Fibroblast of lung (primary cell): ENCODE measurements at regions not wholly inside any gene's neighbourhood (a gene's known extent, or its start where the extent isn't known, plus 50 kb on each side); places are given as distances from the start of the nearest gene placed in this dataset.

Experiments used
- DNase-seq, 2 donors: peaks; one replicate each; pipeline versions ENCODE4 v3.0.0 to v3.0.0-alpha.2; 2010; ENCODE audit warnings: low read depth in 2 of 2
- H2AFZ ChIP-seq: 2 replicates; pipeline ENCODE4 v1.5.1; 2012; ENCODE audit warnings: low read length, control low read depth, inconsistent platforms
- H3K27ac ChIP-seq: 2 replicates; pipeline ENCODE4 v1.5.1; 2011; ENCODE audit warnings: low read length, control low read depth; ENCODE audit not compliant: insufficient read depth
- H3K27me3 ChIP-seq: 2 replicates; pipeline ENCODE4 v1.5.1; 2011; ENCODE audit warnings: mild to moderate bottlenecking, low read length; ENCODE audit not compliant: control insufficient read depth, insufficient read depth
- H3K36me3 ChIP-seq: 2 replicates; pipeline ENCODE4 v1.5.1; 2011; ENCODE audit warnings: low read length; ENCODE audit not compliant: control insufficient read depth, insufficient read depth
- H3K4me1 ChIP-seq: 2 replicates; pipeline ENCODE4 v1.5.1; 2011; ENCODE audit warnings: low read length; ENCODE audit not compliant: control insufficient read depth, insufficient read depth; ENCODE audit errors: extremely low read depth
- H3K4me2 ChIP-seq: 2 replicates; pipeline ENCODE4 v1.5.1; 2011; ENCODE audit warnings: low read length, control low read depth; ENCODE audit not compliant: insufficient read depth; ENCODE audit errors: extremely low read depth
- H3K4me3 ChIP-seq, 4 experiments: fragments of 200-600 bp in 1 of 4; sonication (generic) in 1 of 4; replicated peaks in 1 of 4; 2 replicates each; pipeline ENCODE4 v1.5.1; 2011 to 2016; ENCODE audit warnings: low read length in 4 of 4, low read depth in 3 of 4, mild to moderate bottlenecking in 3 of 4, control low read depth in 2 of 4, inconsistent platforms in 1 of 4, mixed read lengths in 1 of 4; ENCODE audit not compliant: insufficient read depth in 1 of 4; ENCODE audit errors: control extremely low read depth in 1 of 4
- H3K79me2 ChIP-seq: 2 replicates; pipeline ENCODE4 v1.5.1; 2012; ENCODE audit warnings: mild to moderate bottlenecking, low read length, inconsistent platforms; ENCODE audit not compliant: control insufficient read depth, insufficient read depth
- H3K9ac ChIP-seq: 2 replicates; pipeline ENCODE4 v1.5.1; 2011; ENCODE audit warnings: mild to moderate bottlenecking, low read length, control low read depth; ENCODE audit not compliant: insufficient read depth
- H3K9me3 ChIP-seq: 2 replicates; pipeline ENCODE4 v1.5.1; 2012; ENCODE audit warnings: low read depth, low read length; ENCODE audit not compliant: control insufficient read depth, insufficient read depth
- H4K20me1 ChIP-seq: 2 replicates; pipeline ENCODE4 v1.5.1; 2011; ENCODE audit warnings: low read length; ENCODE audit not compliant: control insufficient read depth, insufficient read depth; ENCODE audit errors: extremely low read depth
- EZH2 ChIP-seq: IDR thresholded peaks from 2 replicates; pipeline ENCODE4 v1.5.1; 2012; ENCODE audit warnings: low read length, control low read depth, mild to moderate bottlenecking; ENCODE audit errors: missing control alignments
- TF ChIP-seq, protein P1 (sequence below), 2 donors: IDR thresholded peaks in 1 of 2; conservative IDR thresholded peaks in 1 of 2; 1 replicate in 1 of 2; 2 replicates in 1 of 2; pipeline ENCODE4 v1.5.1; 2011 to 2012; ENCODE audit warnings: low read length in 2 of 2, control low read depth in 1 of 2, inconsistent platforms in 1 of 2, low read depth in 1 of 2, mild to moderate bottlenecking in 1 of 2

DNA sequence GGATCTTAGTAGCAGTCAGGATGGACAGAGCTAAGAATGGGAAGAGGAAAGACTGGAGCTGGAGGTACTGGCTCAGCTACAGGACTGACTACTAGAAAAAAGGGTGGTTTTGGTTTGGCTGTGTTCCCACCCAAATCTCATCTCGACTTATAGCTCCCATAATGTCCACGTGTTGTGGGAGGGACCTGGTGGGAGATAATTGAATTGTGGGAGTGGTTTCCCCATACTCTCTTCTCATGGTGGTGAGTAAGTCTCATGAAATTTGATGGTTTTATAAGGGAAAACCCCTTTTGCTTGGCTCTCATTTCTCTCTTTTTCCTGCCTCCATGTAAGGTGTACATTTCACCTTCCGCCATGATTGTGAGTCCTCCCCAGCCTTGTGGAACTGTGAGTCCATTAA, 466.5 kb upstream of the DEPDC1 start:
- Histone ChIP-seq H3K27me3 (no peaks in the 10 kb centered on the region), H3K27ac (no peak overlapping the region), H3K79me2 (no peaks in the 10 kb centered on the region), H3K9me3 (no peaks in the 10 kb centered on the region), H2AFZ (no peak overlapping the region), H3K4me2 (no peak overlapping the region), H3K36me3 (no peaks in the 10 kb centered on the region), H3K9ac (no peak overlapping the region), H3K4me3 (no peak overlapping the region), H4K20me1 (no peaks in the 10 kb centered on the region), H3K4me1 (no peaks in the 10 kb centered on the region)
- peak in 1 of 2 donors; percentile 48 for DNase-seq
- no peak for TF ChIP-seq EZH2
- TF ChIP-seq, protein P1, sequence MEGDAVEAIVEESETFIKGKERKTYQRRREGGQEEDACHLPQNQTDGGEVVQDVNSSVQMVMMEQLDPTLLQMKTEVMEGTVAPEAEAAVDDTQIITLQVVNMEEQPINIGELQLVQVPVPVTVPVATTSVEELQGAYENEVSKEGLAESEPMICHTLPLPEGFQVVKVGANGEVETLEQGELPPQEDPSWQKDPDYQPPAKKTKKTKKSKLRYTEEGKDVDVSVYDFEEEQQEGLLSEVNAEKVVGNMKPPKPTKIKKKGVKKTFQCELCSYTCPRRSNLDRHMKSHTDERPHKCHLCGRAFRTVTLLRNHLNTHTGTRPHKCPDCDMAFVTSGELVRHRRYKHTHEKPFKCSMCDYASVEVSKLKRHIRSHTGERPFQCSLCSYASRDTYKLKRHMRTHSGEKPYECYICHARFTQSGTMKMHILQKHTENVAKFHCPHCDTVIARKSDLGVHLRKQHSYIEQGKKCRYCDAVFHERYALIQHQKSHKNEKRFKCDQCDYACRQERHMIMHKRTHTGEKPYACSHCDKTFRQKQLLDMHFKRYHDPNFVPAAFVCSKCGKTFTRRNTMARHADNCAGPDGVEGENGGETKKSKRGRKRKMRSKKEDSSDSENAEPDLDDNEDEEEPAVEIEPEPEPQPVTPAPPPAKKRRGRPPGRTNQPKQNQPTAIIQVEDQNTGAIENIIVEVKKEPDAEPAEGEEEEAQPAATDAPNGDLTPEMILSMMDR (conservative IDR thresholded peaks at IDR 0.05 in 1 of 2, IDR thresholded peaks at IDR 0.05 in 1 of 2; ENCODE audit: low read depth in 1 of 2, low read length in 2 of 2) = no peak

DNA sequence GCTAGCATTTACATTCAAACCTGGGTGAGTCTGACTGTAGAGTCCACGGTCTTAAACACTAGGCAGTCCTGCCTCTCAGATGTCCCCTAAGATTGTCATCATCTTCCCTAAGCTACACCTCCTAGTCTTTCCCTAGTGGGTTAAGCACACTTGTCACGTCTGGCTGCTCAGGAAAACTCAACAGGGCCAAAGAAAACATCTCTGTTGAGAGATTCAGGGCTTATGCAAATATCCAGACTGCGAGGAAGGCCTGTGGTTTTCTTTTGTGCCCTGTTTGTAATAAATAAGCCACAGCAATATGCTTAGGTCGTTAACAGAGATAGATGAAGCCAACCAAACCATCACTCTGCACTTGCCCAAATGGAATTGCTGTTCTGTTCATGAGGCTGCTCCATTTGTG, 472.6 kb upstream of the DEPDC1 start:
- Histone ChIP-seq H3K27me3 (no peaks in the 10 kb centered on the region), H3K4me3 (no peak overlapping the region), H3K4me1 (no peaks in the 10 kb centered on the region), H3K36me3 (no peaks in the 10 kb centered on the region), H3K4me2 (no peak overlapping the region), H4K20me1 (no peaks in the 10 kb centered on the region), H3K27ac (no peak overlapping the region), H3K9me3 (no peaks in the 10 kb centered on the region), H3K79me2 (no peaks in the 10 kb centered on the region), H2AFZ (no peak overlapping the region), H3K9ac (no peak overlapping the region)
- TF ChIP-seq, protein P1 (conservative IDR thresholded peaks at IDR 0.05 in 1 of 2, IDR thresholded peaks at IDR 0.05 in 1 of 2; ENCODE audit: low read depth in 1 of 2, low read length in 2 of 2) = no peak
- TF ChIP-seq EZH2 = no peak
- DNase-seq = peak in 1 of 2 donors; percentile 69

DNA sequence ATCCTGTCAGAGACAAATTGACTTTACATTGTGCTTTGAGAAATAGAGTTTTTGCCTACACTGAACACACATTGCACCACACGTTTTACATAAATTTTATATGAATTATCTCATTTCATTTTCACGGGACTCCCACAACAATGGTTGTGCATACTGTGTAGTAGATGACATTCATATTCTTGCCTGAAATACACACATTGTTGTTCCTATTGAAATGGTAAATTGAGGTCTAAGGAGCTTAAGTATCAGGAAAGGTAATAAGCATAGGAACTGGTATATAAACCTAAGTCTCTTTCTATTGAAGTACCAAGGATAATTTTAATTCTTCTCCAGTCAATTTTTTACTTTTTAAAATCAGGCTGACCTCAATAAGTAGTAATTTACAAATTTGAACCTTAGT, 473.7 kb upstream of the DEPDC1 start:
- Histone ChIP-seq H3K4me1 (no peaks in the 10 kb centered on the region), H3K27ac (no peak overlapping the region), H3K4me2 (no peak overlapping the region), H3K4me3 (no peak overlapping the region), H2AFZ (no peak overlapping the region), H3K27me3 (no peaks in the 10 kb centered on the region), H3K36me3 (no peaks in the 10 kb centered on the region), H3K79me2 (no peaks in the 10 kb centered on the region), H3K9ac (no peak overlapping the region), H4K20me1 (no peaks in the 10 kb centered on the region), H3K9me3 (no peaks in the 10 kb centered on the region)
- TF ChIP-seq, protein P1 (conservative IDR thresholded peaks at IDR 0.05 in 1 of 2, IDR thresholded peaks at IDR 0.05 in 1 of 2; ENCODE audit: low read depth in 1 of 2, low read length in 2 of 2) = no peak
- no peak for TF ChIP-seq EZH2
- DNase-seq = no peak
